HepG2 (cell line): ENCODE measurements at regions not wholly inside any gene's neighbourhood (a gene's known extent, or its start where the extent isn't known, plus 50 kb on each side); places are given as distances from the start of the nearest gene placed in this dataset.

Experiments used
- CEBPG ChIP-seq: IDR thresholded peaks from 2 replicates; pipeline ENCODE4 v1.6.1; 2016
- EZH2 ChIP-seq: conservative IDR thresholded peaks from 2 replicates; pipeline ENCODE4 v1.6.1; 2012; ENCODE audit warnings: mild to moderate bottlenecking, low read depth, low read length, moderate library complexity
- FOSL1 ChIP-seq: sonication (generic); formaldehyde crosslinking; IDR thresholded peaks from 2 replicates; pipeline ENCODE4 v1.9.0; 2021; ENCODE audit warnings: missing genetic modification reagents, borderline replicate concordance
- NFIC ChIP-seq: IDR thresholded peaks from 2 replicates; pipeline ENCODE4 v1.6.1; 2012; ENCODE audit warnings: mild to moderate bottlenecking, low read length, inconsistent platforms
- NRL ChIP-seq: sonication (generic); formaldehyde crosslinking; IDR thresholded peaks from 2 replicates; pipeline ENCODE4 v1.5.0; 2020; ENCODE audit warnings: missing genetic modification reagents, mild to moderate bottlenecking, moderate library complexity, borderline replicate concordance
- SRF ChIP-seq: IDR thresholded peaks from 2 replicates; pipeline ENCODE4 v1.6.1; 2011; ENCODE audit warnings: mild to moderate bottlenecking, low read depth, low read length, moderate library complexity
- STAT6 ChIP-seq: sonication (generic); formaldehyde crosslinking; IDR thresholded peaks from 2 replicates; pipeline ENCODE4 v1.4.0; 2020; ENCODE audit warnings: missing genetic modification reagents, mild to moderate bottlenecking, borderline replicate concordance
- TSC22D2 ChIP-seq: sonication (generic); formaldehyde crosslinking; IDR thresholded peaks from 2 replicates; pipeline ENCODE4 v1.5.1; 2020; ENCODE audit warnings: missing genetic modification reagents, mild to moderate bottlenecking, borderline replicate concordance
- ZNF275 ChIP-seq: sonication (generic); formaldehyde crosslinking; IDR thresholded peaks from 2 replicates; pipeline ENCODE4 v1.8.0; 2022; ENCODE audit warnings: missing genetic modification reagents, mild to moderate bottlenecking, inconsistent platforms, borderline replicate concordance
- ZNF775 ChIP-seq: sonication (generic); formaldehyde crosslinking; IDR thresholded peaks from 2 replicates; pipeline ENCODE4 v1.4.0; 2020; ENCODE audit warnings: missing genetic modification reagents, mild to moderate bottlenecking, moderate library complexity, borderline replicate concordance
- TF ChIP-seq, protein P1 (sequence below): IDR thresholded peaks from 2 replicates; pipeline ENCODE4 v1.6.1; 2016; ENCODE audit warnings: mild to moderate bottlenecking
- TF ChIP-seq, protein P2 (sequence below): sonication (generic); formaldehyde crosslinking; IDR thresholded peaks from 2 replicates; pipeline ENCODE4 v1.4.0; 2020; ENCODE audit warnings: missing genetic modification reagents, borderline replicate concordance
- TF ChIP-seq, protein P3 (sequence below): sonication (generic); formaldehyde crosslinking; IDR thresholded peaks from 2 replicates; pipeline ENCODE4 v1.5.1; 2020; ENCODE audit warnings: mild to moderate bottlenecking, missing genetic modification reagents, borderline replicate concordance

GRCh38 chr6:63496361-63496804, 75.9 kb upstream of the LOC128125822 start (continued):
- TF ChIP-seq, protein P1, sequence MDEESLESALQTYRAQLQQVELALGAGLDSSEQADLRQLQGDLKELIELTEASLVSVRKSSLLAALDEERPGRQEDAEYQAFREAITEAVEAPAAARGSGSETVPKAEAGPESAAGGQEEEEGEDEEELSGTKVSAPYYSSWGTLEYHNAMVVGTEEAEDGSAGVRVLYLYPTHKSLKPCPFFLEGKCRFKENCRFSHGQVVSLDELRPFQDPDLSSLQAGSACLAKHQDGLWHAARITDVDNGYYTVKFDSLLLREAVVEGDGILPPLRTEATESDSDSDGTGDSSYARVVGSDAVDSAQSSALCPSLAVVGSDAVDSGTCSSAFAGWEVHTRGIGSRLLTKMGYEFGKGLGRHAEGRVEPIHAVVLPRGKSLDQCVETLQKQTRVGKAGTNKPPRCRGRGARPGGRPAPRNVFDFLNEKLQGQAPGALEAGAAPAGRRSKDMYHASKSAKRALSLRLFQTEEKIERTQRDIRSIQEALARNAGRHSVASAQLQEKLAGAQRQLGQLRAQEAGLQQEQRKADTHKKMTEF (CRISPR knock-in tag), result peak; percentile 39; the same call in 1 of the 2 replicates
- TF ChIP-seq TSC22D2 (no peak), NRL (CRISPR knock-in tag) (no peak), FOSL1 (CRISPR knock-in tag) (peak; percentile 75), STAT6 (no peak), SRF (no peak), ZNF275 (CRISPR knock-in tag) (no peak), ZNF775 (no peak), NFIC (peak; percentile 39; the same call in 1 of the 2 replicates), EZH2 (no peak), CEBPG (CRISPR knock-in tag) (no peak)
- TF ChIP-seq, protein P2, sequence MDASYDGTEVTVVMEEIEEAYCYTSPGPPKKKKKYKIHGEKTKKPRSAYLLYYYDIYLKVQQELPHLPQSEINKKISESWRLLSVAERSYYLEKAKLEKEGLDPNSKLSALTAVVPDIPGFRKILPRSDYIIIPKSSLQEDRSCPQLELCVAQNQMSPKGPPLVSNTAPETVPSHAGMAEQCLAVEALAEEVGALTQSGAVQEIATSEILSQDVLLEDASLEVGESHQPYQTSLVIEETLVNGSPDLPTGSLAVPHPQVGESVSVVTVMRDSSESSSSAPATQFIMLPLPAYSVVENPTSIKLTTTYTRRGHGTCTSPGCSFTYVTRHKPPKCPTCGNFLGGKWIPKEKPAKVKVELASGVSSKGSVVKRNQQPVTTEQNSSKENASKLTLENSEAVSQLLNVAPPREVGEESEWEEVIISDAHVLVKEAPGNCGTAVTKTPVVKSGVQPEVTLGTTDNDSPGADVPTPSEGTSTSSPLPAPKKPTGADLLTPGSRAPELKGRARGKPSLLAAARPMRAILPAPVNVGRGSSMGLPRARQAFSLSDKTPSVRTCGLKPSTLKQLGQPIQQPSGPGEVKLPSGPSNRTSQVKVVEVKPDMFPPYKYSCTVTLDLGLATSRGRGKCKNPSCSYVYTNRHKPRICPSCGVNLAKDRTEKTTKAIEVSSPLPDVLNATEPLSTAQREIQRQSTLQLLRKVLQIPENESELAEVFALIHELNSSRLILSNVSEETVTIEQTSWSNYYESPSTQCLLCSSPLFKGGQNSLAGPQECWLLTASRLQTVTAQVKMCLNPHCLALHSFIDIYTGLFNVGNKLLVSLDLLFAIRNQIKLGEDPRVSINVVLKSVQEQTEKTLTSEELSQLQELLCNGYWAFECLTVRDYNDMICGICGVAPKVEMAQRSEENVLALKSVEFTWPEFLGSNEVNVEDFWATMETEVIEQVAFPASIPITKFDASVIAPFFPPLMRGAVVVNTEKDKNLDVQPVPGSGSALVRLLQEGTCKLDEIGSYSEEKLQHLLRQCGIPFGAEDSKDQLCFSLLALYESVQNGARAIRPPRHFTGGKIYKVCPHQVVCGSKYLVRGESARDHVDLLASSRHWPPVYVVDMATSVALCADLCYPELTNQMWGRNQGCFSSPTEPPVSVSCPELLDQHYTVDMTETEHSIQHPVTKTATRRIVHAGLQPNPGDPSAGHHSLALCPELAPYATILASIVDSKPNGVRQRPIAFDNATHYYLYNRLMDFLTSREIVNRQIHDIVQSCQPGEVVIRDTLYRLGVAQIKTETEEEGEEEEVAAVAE (CRISPR knock-in tag), result no peak
- TF ChIP-seq, protein P3, sequence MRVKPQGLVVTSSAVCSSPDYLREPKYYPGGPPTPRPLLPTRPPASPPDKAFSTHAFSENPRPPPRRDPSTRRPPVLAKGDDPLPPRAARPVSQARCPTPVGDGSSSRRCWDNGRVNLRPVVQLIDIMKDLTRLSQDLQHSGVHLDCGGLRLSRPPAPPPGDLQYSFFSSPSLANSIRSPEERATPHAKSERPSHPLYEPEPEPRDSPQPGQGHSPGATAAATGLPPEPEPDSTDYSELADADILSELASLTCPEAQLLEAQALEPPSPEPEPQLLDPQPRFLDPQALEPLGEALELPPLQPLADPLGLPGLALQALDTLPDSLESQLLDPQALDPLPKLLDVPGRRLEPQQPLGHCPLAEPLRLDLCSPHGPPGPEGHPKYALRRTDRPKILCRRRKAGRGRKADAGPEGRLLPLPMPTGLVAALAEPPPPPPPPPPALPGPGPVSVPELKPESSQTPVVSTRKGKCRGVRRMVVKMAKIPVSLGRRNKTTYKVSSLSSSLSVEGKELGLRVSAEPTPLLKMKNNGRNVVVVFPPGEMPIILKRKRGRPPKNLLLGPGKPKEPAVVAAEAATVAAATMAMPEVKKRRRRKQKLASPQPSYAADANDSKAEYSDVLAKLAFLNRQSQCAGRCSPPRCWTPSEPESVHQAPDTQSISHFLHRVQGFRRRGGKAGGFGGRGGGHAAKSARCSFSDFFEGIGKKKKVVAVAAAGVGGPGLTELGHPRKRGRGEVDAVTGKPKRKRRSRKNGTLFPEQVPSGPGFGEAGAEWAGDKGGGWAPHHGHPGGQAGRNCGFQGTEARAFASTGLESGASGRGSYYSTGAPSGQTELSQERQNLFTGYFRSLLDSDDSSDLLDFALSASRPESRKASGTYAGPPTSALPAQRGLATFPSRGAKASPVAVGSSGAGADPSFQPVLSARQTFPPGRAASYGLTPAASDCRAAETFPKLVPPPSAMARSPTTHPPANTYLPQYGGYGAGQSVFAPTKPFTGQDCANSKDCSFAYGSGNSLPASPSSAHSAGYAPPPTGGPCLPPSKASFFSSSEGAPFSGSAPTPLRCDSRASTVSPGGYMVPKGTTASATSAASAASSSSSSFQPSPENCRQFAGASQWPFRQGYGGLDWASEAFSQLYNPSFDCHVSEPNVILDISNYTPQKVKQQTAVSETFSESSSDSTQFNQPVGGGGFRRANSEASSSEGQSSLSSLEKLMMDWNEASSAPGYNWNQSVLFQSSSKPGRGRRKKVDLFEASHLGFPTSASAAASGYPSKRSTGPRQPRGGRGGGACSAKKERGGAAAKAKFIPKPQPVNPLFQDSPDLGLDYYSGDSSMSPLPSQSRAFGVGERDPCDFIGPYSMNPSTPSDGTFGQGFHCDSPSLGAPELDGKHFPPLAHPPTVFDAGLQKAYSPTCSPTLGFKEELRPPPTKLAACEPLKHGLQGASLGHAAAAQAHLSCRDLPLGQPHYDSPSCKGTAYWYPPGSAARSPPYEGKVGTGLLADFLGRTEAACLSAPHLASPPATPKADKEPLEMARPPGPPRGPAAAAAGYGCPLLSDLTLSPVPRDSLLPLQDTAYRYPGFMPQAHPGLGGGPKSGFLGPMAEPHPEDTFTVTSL (CRISPR knock-in tag), result peak; percentile 36; the same call in 1 of the 2 replicates
